Fibroblast of skin of scalp (primary cell): ENCODE measurements at regions not wholly inside any gene's neighbourhood (a gene's known extent, or its start where the extent isn't known, plus 50 kb on each side); places are given as distances from the start of the nearest gene placed in this dataset.

Experiments used
- DNase-seq: peaks from one replicate; pipeline ENCODE4 v3.0.0-alpha.2; 2013

GRCh38 chr6:109295109-109295773 lies 87.0 kb downstream of the CD164 start:
- DNase-seq, result no peak

- no peak for DNase-seq
Observed at GRCh38 chr6:109292983-109293586, 89.2 kb downstream of the CD164 start.

DNA sequence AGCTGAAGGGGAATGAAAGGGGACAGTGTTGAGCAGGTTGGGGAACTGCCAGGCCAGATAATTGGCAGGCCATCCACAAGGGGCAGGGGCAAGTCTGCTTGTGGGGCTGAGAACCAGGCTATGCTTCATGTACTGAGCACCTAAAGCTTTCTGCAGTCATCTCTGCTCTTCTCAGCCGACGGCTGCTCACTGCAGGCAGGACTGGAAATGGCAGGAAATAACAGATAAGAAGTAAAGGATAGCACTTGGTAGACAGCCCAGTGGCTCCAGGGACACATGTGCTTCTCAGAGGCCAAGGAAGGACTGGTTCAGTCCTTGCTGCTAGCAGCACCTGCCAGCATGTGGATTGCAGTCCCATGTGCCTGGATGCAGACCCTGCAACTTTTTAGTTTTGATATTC lies 89.8 kb downstream of the CD164 start:
- no peak for DNase-seq

DNA sequence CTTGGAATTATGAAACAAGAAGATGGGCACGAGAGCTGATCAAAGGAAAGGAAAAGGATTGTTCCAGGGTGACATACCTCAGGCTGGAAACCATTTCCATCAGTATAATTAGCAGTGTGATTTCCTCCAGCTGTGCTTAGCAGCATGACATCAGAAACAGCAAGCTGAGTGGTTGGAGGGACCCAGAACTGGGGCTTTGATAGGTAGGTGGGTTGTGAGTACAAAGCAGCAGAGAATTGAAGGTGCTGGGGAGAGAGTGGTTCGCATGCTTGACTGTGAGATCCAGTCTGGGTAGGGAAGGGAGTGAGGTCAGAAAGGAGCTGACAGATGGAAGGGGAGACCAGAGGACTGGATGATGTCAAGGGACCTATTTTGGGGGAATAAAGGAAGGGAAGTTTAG lies 90.4 kb downstream of the CD164 start:
- no peak for DNase-seq

GRCh38 chr6:109290143-109290931 lies 91.9 kb downstream of the CD164 start:
- DNase-seq, result no peak

GRCh38 chr6:109285366-109285765 lies 96.9 kb downstream of the CD164 start:
- no peak for DNase-seq

DNA sequence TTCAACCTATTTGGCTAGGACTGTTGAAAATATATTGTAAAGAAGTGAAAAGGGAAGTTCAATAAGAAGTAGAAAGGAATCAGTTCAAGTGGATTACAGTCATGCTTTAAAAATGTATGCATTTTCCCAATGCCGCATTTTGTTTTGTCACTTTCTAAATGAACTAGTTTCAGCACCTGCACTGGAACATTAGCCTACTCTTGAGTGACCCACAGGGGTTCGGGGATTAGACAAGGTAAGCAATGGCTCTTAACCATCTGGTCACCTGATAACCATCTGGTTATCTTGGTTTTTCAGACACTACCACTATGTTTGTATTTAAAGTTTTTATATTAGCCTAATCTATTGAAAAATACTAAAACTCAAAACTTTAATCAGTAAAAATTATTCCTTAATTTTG lies 97.6 kb downstream of the CD164 start:
- no peak for DNase-seq

DNA sequence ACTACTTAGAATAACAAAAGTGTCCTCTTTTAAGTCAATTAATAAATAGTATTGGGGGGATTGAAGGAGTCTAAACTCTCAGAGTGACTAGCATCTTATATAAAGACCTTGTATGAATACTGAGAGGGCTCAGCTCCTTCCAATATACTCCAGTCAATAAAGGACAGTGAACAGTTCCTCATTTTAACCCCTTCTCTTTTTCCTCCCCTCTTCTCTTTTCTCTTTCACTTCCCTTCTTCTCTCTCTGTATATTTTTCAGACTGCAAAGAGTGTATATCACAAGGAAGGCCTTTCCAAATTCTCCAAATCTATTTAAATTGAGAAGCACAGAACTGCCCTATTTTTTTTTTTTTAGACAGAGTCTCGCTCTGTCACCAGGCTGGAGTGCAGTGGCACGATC lies 99.5 kb downstream of the CD164 start:
- no peak for DNase-seq

- DNase-seq, result no peak
Observed at GRCh38 chr6:109279628-109280027, 102.6 kb downstream of the CD164 start.

DNA sequence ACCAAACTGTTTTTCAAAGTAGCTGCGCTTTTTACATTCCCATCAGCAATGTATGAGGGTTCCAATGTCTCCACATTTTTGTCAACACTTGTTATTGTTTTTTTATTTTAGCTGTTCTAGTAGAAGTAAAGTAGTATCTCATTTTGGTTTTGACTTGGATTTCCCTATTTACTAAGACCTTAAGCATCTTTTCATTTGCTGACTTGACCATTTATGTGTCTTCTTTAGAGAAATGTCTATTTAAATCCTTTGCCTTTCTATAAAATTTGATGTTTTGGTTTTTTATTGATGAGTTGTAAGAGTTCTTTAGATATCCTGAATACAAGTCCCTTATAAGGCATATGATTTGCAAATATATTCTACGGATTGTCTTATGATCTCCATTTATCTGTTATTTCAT lies 110.6 kb downstream of the CD164 start:
- no peak for DNase-seq

GRCh38 chr6:109269953-109270517 lies 112.2 kb downstream of the CD164 start:
- no peak for DNase-seq

- no peak for DNase-seq
Observed at GRCh38 chr6:109269057-109269456, 113.2 kb downstream of the CD164 start.

DNA sequence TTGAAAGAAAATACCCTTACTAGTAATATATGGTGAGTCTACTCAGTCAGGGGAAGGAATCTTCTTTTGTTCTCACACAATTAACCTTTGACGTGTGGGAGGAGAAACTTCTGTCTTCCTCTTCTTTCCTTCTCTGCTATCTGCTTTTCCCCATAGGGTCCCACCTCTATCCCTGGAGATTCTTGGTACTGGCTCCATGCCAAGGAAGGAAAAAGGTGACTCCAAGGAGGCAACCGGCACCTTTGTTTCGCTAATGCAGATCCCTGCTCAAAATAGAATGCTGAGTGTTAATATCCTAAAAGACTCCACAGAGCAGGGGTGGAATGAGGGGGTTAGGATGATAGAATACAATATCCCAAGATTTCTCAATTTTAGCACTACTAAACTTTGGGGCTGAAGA lies 116.7 kb downstream of the CD164 start:
- no peak for DNase-seq

- DNase-seq, result no peak
Observed at GRCh38 chr6:109263873-109264700, 118.2 kb downstream of the CD164 start.

DNA sequence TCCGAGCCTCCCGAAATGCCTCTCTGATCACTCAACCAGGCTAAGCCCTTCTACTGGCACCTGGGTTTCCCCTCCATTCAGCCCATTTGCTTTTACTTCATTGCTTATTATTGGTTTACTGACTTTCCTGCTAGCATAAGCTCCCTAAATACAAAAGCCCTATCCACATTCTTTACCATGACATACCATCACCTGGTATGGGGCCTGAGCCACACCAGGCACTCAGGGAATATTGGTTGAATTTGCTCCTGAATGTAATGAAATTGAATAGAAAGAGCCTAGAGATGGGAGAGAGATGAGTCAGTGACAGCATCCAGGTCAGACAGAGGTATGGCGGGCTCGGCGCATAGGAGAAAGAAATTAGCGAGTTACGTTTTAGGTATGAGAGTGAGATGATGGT lies 120.0 kb downstream of the CD164 start:
- DNase-seq, result peak; percentile 51

DNA sequence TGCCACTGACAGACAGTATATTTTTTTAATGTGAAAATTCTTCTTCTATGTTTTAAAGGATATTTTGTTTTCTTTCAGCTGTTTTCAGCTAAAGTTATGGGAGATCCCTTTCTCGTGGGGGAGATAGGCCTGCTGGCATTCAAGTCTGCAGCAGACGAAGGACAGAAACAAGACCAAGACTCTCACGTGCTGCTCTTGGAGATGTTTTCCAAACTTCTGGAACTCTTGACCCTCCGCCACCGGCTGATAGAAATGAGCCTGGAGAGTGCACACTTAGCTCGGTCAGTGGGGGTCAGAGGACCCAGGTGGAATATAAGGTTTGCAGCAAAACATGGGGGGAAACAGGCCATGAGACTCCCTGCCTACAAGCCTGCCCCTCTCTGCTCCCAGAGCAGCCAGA lies 120.5 kb downstream of the CD164 start:
- no peak for DNase-seq

DNA sequence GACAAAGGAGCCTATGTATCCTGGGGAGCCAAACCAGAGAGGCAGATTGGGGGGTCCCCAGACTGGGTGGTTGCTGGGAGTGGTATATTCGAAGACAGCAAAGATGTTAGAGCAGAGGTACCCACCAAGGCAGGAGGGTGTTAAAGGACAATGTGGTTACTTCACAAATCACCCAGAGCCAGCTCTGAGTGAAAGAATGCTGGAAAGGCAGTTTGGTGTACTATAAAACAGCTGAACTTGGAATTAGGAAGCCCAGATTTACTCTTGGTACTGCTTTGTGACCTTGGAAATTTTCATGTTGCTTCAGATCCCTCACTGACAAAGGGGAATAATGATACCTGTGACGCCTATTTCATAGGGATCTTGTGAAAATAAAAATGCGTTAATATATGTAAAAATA lies 121.6 kb downstream of the CD164 start:
- DNase-seq, result peak; percentile 18

DNA sequence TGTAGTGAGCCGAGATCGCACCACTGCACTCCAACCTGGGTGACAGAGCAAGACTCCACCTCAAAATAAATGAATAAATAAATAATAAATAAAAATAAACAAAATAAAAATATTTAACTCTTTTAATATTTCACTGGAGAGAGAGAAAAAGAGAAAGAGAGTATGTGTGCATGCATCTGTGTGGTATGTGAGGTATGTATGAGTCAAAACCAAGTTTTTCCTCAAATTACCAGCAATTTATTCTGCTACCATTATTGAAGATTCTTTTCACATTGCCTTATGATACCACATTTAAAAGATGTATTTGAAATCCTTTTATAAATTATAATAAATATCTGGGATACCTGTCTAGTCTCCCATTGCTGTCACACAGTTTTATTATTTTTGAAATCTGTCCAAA lies 122.1 kb downstream of the CD164 start:
- peak; percentile 63 for DNase-seq

DNA sequence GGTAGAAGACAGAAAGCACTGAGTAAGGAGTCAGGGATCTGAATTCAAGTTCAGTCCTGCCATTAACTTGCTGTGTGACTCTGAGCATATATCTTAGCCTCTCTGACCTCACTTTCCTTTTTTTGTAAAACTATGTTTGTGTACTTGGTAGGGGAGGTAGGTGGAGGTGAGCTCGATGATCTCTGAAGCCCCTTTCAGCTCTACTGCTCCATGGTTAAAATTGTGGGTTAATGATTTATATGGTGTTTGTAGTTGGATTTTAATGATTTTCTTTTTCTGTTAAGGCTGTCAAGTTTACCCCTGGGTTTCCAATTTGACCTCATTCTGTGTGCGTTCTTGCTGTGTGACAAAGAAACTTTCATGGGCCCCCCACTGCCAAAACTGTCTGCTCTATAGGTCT lies 124.1 kb downstream of the CD164 start:
- no peak for DNase-seq

DNA sequence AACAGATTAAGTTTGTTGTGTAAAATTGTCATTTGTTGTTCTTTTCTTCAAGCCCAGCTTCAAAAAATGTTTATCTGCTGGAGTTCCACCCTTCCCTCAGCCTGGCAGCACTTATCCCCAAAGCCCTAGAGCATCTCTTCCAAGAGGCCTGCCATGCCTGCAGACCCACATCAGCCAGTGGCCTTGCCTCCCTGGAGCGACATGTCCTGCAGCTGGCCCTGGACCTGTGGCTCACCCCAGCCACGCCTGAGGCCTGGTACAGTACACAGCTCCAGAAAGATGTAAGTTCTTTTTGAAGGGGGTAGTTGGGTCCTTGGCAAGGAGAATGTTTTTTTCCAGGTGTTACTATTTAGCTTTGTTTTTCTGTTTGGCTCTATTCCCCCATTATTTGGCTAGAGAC lies 124.8 kb downstream of the CD164 start:
- no peak for DNase-seq

DNA sequence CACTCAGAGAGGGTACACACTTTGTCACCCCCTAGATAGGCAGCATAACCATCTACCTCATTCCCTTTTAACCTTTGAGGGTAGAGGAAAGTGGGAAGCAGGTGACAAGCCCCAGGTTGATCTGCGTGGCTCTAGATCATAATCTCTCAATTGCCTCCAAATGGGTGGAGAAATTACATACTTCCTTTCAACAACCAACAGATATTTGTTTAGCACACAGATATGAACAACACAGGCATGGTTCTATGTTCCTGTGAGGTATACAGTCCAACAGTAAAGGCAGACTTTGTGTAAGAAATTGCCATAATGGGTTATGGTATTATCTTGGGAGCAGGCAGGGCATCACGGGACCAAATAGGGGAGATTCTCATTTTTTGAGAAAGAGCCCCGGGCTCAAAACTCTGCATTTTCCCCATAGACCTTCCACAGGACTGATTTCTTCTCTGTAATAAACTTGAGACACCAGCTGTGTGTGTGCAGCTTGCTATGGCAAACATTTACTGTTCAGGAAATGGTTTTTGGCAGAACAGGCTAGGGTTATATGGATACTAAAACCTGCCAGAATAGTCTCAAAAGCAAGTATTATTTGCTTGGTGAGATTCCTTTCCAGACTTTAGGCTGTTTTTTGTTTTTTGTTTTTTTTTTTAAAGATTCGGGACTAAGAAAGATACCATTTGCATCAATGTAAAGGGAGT lies 126.2 kb downstream of the CD164 start:
- no peak for DNase-seq

- no peak for DNase-seq
Observed at GRCh38 chr6:109255087-109255486, 127.2 kb downstream of the CD164 start.
